ENCODE measurements at regions not wholly inside any gene's neighbourhood (a gene's known extent, or its start where the extent isn't known, plus 50 kb on each side); places are given as distances from the start of the nearest gene placed in this dataset.

GRCh38 chr3:68136411-68136810 lies 482.0 kb upstream of the SUCLG2 start:
- Histone ChIP-seq H3K4me1 (ENCODE audit: insufficient read depth, low read length) (peaks cover 21% of the 10 kb centered on the region), H3K9ac (ENCODE audit: low read depth, low read length) (no peak overlapping the region), H3K9me3 (ENCODE audit: control insufficient read depth, insufficient read depth, low read length) (no peaks in the 10 kb centered on the region), H3K36me3 (ENCODE audit: insufficient read depth, low read length) (no peaks in the 10 kb centered on the region; the same call in 1 of the 2 replicates)

- no peaks in the 10 kb centered on the region for H3K9me3 ChIP-seq (ENCODE audit: control insufficient read depth, insufficient read depth, low read length)
- no peak overlapping the region; the same call in 1 of the 2 replicates for H3K9ac ChIP-seq (ENCODE audit: low read depth, low read length)
- no peaks in the 10 kb centered on the region for H3K36me3 ChIP-seq (ENCODE audit: insufficient read depth, low read length)
- peaks cover 21% of the 10 kb centered on the region for H3K4me1 ChIP-seq (ENCODE audit: insufficient read depth, low read length)
Observed at GRCh38 chr3:68135067-68135466, 480.7 kb upstream of the SUCLG2 start.

DNA sequence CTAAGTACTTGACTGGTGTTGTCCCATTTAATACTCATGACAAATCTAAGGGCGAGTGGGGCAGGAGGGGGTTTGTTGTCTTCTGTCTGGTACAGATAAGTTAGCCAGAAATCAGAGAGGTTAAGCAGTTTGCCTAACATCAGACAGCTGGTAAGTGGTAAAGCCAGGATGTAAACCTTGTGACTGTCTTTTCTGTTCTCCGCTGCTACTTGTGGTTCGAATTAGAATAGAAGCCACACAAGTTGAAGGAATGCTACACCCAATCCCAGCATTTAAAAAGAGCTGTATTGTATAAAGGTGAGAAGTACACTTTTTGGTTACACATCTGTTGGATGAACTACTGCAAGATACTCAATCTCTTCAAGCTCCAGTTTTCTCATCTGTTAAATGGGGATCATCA lies 474.7 kb upstream of the SUCLG2 start:
- H3K4me1 ChIP-seq (ENCODE audit: insufficient read depth, low read length): 0 out of 2 replicates have a peak, but pooled peaks cover 7% of the 10 kb centered on the region
- no peaks in the 10 kb centered on the region for H3K9me3 ChIP-seq (ENCODE audit: control insufficient read depth, insufficient read depth, low read length)
- H3K36me3 ChIP-seq (ENCODE audit: insufficient read depth, low read length): no peaks in the 10 kb centered on the region
- H3K9ac ChIP-seq (ENCODE audit: low read depth, low read length): no peak overlapping the region

DNA sequence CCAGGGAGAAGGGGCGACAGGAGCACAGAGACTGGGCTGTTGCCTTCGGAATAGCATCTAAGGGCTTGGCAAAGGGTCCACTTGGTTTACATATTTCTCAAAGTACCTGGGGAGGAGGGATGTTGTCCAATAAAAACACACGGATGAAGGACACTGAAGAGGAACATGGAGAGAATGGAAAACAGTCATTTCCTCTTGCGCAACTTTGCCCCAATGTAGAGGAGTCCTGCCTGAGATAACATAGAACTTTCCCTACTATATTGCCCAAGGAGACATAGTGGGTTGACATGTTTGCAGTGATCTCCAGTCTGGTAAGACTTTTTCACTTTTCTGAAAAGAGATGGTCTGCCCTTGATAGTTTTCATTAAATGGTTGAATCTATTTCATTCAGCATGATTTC lies 468.8 kb upstream of the SUCLG2 start:
- no peaks in the 10 kb centered on the region for H3K9me3 ChIP-seq (ENCODE audit: control insufficient read depth, insufficient read depth, low read length)
- no peak overlapping the region for H3K9ac ChIP-seq (ENCODE audit: low read depth, low read length)
- H3K36me3 ChIP-seq (ENCODE audit: insufficient read depth, low read length): no peaks in the 10 kb centered on the region
- H3K4me1 ChIP-seq (ENCODE audit: insufficient read depth, low read length): no peaks in the 10 kb centered on the region

DNA sequence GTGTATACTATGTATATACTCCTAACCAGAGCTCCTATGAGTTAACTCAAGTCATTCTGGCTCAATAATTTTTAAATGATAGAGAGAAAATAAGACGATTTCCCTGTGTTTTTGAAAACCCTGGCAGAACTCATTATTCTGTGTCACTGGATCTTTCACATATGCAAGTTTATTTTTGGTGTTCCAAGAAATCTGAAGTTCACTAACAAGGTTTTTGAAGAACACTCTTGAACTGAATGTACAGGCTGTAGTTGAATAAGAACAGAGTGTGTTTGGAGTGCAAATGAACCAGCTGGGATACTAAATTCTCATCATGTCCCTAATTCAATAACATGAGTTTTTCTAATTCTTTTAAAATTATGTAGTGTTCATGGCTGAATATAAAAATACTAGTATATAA lies 466.9 kb upstream of the SUCLG2 start:
- H3K9me3 ChIP-seq (ENCODE audit: control insufficient read depth, insufficient read depth, low read length): no peaks in the 10 kb centered on the region
- no peak overlapping the region for H3K9ac ChIP-seq (ENCODE audit: low read depth, low read length)
- H3K4me1 ChIP-seq (ENCODE audit: insufficient read depth, low read length): no peaks in the 10 kb centered on the region
- no peaks in the 10 kb centered on the region for H3K36me3 ChIP-seq (ENCODE audit: insufficient read depth, low read length)

- H3K4me1 ChIP-seq (ENCODE audit: insufficient read depth, low read length): no peaks in the 10 kb centered on the region
- no peaks in the 10 kb centered on the region for H3K36me3 ChIP-seq (ENCODE audit: insufficient read depth, low read length)
- no peaks in the 10 kb centered on the region for H3K9me3 ChIP-seq (ENCODE audit: control insufficient read depth, insufficient read depth, low read length)
- no peak overlapping the region for H3K9ac ChIP-seq (ENCODE audit: low read depth, low read length)
Observed at GRCh38 chr3:68116580-68116979, 462.2 kb upstream of the SUCLG2 start.

GRCh38 chr3:68103811-68104210 lies 449.4 kb upstream of the SUCLG2 start:
- no peaks in the 10 kb centered on the region for H3K4me1 ChIP-seq (ENCODE audit: insufficient read depth, low read length)
- H3K9me3 ChIP-seq (ENCODE audit: control insufficient read depth, insufficient read depth, low read length): no peaks in the 10 kb centered on the region
- H3K36me3 ChIP-seq (ENCODE audit: insufficient read depth, low read length): no peaks in the 10 kb centered on the region
- no peak overlapping the region for H3K9ac ChIP-seq (ENCODE audit: low read depth, low read length)

GRCh38 chr3:68090571-68090970 lies 436.2 kb upstream of the SUCLG2 start:
- Histone ChIP-seq H3K36me3 (ENCODE audit: insufficient read depth, low read length) (no peaks in the 10 kb centered on the region), H3K9ac (ENCODE audit: low read depth, low read length) (no peak overlapping the region), H3K9me3 (ENCODE audit: control insufficient read depth, insufficient read depth, low read length) (no peaks in the 10 kb centered on the region)

DNA sequence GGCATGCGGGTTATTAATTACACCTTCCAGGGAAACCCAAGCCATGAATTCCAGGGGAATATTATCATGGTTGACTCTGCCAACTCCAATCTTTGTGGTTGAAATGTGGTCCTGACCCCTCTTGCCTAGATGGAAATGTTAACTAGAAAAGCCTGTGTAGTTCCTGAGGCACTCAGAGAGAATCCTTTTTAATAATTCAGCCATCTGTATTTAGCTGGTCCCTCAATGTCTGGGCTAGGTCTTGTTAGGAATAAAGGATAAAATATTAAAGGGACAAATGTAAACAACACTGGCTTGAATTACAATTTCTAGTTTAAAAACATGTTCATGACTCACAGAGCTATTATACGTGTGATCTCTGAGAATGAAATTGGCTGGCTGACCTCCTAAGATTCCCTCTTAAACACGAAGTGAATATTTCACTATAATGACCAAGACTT lies 435.2 kb upstream of the SUCLG2 start:
- Histone ChIP-seq H3K36me3 (ENCODE audit: insufficient read depth, low read length) (no peaks in the 10 kb centered on the region), H3K9ac (ENCODE audit: low read depth, low read length) (no peak overlapping the region), H3K4me1 (ENCODE audit: insufficient read depth, low read length) (no peaks in the 10 kb centered on the region), H3K9me3 (ENCODE audit: control insufficient read depth, insufficient read depth, low read length) (no peaks in the 10 kb centered on the region)

More at GRCh38 chr3:68090571-68090970, 436.2 kb upstream of the SUCLG2 start:
- no peaks in the 10 kb centered on the region for H3K4me1 ChIP-seq (ENCODE audit: insufficient read depth, low read length)

DNA sequence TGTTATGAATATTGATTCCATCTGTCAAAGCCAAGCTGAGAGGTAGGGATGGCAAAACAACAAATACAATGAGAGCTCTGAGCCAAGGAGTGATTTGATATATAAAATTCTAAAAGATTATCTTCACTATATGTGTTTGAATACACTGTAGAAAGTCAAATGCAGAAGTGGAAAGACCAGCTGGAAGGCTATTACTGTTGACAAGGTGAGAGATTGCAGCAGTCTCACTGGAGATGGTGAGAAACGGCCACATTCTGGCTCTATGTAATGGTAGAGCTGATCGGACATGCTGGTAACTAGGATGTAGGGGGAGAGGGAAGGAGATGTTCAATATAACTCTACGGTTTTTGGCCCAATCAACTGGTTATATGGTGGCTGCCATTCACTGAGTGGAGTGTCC lies 434.2 kb upstream of the SUCLG2 start:
- no peaks in the 10 kb centered on the region for H3K4me1 ChIP-seq (ENCODE audit: insufficient read depth, low read length)
- H3K9me3 ChIP-seq (ENCODE audit: control insufficient read depth, insufficient read depth, low read length): no peaks in the 10 kb centered on the region
- no peak overlapping the region for H3K9ac ChIP-seq (ENCODE audit: low read depth, low read length)
- no peaks in the 10 kb centered on the region for H3K36me3 ChIP-seq (ENCODE audit: insufficient read depth, low read length)

- no peak overlapping the region for H3K9ac ChIP-seq (ENCODE audit: low read depth, low read length)
- H3K36me3 ChIP-seq (ENCODE audit: insufficient read depth, low read length): no peaks in the 10 kb centered on the region
- H3K4me1 ChIP-seq (ENCODE audit: insufficient read depth, low read length): no peaks in the 10 kb centered on the region
- H3K9me3 ChIP-seq (ENCODE audit: control insufficient read depth, insufficient read depth, low read length): no peaks in the 10 kb centered on the region
Observed at GRCh38 chr3:68088216-68088615, 433.8 kb upstream of the SUCLG2 start.

DNA sequence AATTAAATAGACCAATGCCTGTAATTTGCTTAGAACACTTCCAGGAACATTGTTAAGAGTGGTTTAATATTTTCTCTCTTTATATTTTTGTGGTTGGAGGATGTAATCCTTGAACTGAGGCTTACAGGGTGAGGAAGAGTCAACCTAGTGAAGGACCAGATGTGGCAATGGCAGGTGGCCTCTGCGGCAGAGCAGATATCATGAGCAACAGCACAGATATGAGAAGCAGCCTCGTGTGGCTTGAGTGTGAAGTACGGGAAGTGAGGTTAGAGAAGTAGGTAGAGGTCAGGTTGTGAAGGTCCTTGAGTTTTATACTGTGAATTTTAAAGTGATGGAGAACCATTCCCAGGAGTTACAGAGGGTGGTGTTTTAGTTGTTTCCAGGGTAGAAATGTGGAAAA lies 417.6 kb upstream of the SUCLG2 start:
- H3K36me3 ChIP-seq (ENCODE audit: insufficient read depth, low read length): no peaks in the 10 kb centered on the region
- no peaks in the 10 kb centered on the region for H3K4me1 ChIP-seq (ENCODE audit: insufficient read depth, low read length)
- peaks cover 10% of the 10 kb centered on the region for H3K9me3 ChIP-seq (ENCODE audit: control insufficient read depth, insufficient read depth, low read length)
- no peak overlapping the region for H3K9ac ChIP-seq (ENCODE audit: low read depth, low read length)

DNA sequence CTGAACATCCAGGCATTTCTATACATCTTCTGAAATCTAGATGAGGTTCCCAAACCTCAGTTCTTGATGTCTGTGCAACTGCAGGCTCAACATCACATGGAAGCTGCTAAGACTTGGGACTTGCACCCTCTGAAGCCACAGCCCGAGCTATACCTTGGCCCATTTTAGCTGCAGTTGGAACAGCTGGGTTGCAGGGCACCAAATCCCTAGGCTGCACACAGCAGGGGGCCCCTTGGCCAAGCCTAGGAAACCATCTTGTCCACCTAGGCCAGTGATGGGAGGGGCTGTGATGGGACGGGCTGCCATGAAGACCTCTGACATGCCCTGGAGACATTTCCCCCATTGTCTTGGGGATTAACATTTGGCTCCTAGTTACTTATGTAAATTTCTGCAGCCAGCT lies 415.8 kb upstream of the SUCLG2 start:
- Histone ChIP-seq H3K9me3 (ENCODE audit: control insufficient read depth, insufficient read depth, low read length) (peaks cover 10% of the 10 kb centered on the region), H3K36me3 (ENCODE audit: insufficient read depth, low read length) (no peaks in the 10 kb centered on the region), H3K4me1 (ENCODE audit: insufficient read depth, low read length) (no peaks in the 10 kb centered on the region), H3K9ac (ENCODE audit: low read depth, low read length) (no peak overlapping the region)

DNA sequence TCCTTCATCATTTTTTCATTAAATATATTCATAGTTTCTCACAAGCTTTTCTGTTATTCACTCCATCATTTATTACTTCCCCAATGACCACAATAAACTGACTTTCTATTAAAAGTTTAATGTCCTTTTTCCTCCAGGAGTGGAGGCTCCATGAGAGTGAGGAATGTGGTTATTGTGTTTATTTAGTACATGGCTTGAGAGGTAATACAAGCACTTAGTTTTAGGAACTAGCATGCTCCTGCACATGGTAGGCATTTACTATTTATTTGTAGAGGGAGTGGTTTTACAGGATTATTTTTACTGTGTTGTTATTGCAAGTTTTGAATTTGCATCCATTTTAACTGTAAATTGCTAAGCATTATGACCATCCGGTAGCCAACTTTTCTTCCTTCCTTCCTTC lies 412.9 kb upstream of the SUCLG2 start:
- H3K9ac ChIP-seq (ENCODE audit: low read depth, low read length): no peak overlapping the region
- H3K9me3 ChIP-seq (ENCODE audit: control insufficient read depth, insufficient read depth, low read length): 0 out of 2 replicates have a peak, but pooled peaks cover 2% of the 10 kb centered on the region
- no peaks in the 10 kb centered on the region for H3K4me1 ChIP-seq (ENCODE audit: insufficient read depth, low read length)
- no peaks in the 10 kb centered on the region for H3K36me3 ChIP-seq (ENCODE audit: insufficient read depth, low read length)

- Histone ChIP-seq H3K4me1 (ENCODE audit: insufficient read depth, low read length) (no peaks in the 10 kb centered on the region), H3K36me3 (ENCODE audit: insufficient read depth, low read length) (no peaks in the 10 kb centered on the region), H3K9me3 (ENCODE audit: control insufficient read depth, insufficient read depth, low read length) (no peaks in the 10 kb centered on the region), H3K9ac (ENCODE audit: low read depth, low read length) (no peak overlapping the region)
Observed at GRCh38 chr3:68062926-68063325, 408.5 kb upstream of the SUCLG2 start.

DNA sequence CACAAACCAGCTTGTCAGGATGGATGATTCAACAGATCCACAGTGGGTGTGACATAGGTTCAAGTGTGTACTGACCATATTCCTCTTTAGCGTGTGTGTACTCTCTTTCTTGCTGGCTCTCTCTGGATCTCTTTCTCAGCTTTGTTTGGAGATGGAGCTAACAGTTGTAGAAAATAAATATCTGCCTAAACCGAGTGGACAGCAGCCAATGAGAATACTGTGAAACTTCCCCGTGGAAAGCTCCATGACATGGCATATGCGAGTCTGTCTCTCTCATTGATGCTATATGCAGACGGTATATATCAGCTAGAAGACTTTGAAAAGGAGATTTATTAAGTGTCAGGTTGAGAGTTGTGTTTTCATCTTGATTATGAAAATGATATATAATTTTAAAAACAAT lies 406.5 kb upstream of the SUCLG2 start:
- H3K36me3 ChIP-seq (ENCODE audit: insufficient read depth, low read length): no peaks in the 10 kb centered on the region
- H3K9ac ChIP-seq (ENCODE audit: low read depth, low read length): no peak overlapping the region
- no peaks in the 10 kb centered on the region for H3K9me3 ChIP-seq (ENCODE audit: control insufficient read depth, insufficient read depth, low read length)
- H3K4me1 ChIP-seq (ENCODE audit: insufficient read depth, low read length): no peaks in the 10 kb centered on the region

Data from ES-I3 (cell line).